ENCODE measurements at regions not wholly inside any gene's neighbourhood (a gene's known extent, or its start where the extent isn't known, plus 50 kb on each side); places are given as distances from the start of the nearest gene placed in this dataset.
A peak's percentile ranks its signal among the peaks of the same experiment; 100 is the strongest.

DNA sequence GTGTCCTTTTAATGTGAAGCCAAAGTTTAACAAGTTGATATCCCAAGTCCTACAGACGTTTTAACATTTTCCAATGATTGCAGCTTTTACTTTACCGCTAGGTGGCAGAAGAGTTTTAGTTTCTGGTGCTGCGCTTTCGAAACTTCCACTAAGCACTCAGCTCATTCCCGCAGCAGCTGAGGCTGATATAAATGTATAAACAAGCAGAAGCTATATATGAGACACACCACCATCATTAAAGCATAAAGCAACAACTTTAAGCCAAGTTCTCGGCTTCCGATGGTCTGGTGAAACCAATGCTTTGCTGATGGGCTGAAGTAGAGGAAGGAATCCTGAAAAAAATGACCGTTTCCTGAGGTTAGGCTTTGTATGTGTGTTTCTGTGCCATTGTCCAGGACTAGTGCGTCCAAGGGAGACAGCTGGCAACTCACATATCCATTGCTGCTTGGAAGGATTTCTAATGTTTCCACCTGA, 753.9 kb downstream of the OLFM4 start:
- H3K27me3 ChIP-seq (ENCODE audit: control insufficient read depth, low read length) = no peaks in the 10 kb centered on the region
- no peaks in the 10 kb centered on the region for H3K9me2 ChIP-seq (replicated peaks; ENCODE audit: control insufficient read depth, low read length)
- no peaks in the 10 kb centered on the region for H3F3A ChIP-seq (ENCODE audit: control insufficient read depth, insufficient read depth)
- no peak overlapping the region for H3K4me2 ChIP-seq (ENCODE audit: low read length)
- H3K36me3 ChIP-seq (ENCODE audit: control insufficient read depth, low read length) = no peaks in the 10 kb centered on the region
- H3K4me1 ChIP-seq (ENCODE audit: control insufficient read depth, low read length) = no peaks in the 10 kb centered on the region
- no peak overlapping the region for H3K4me3 ChIP-seq (ENCODE audit: low read length)
- H3K9me3 ChIP-seq (ENCODE audit: control insufficient read depth, insufficient read depth, low read length) = no peaks in the 10 kb centered on the region
- H3K27ac ChIP-seq (ENCODE audit: low read depth, low read length) = no peak overlapping the region
- H4K20me1 ChIP-seq (ENCODE audit: control insufficient read depth, insufficient read depth, low read depth, low read length) = no peaks in the 10 kb centered on the region
- TF ChIP-seq, protein P1, sequence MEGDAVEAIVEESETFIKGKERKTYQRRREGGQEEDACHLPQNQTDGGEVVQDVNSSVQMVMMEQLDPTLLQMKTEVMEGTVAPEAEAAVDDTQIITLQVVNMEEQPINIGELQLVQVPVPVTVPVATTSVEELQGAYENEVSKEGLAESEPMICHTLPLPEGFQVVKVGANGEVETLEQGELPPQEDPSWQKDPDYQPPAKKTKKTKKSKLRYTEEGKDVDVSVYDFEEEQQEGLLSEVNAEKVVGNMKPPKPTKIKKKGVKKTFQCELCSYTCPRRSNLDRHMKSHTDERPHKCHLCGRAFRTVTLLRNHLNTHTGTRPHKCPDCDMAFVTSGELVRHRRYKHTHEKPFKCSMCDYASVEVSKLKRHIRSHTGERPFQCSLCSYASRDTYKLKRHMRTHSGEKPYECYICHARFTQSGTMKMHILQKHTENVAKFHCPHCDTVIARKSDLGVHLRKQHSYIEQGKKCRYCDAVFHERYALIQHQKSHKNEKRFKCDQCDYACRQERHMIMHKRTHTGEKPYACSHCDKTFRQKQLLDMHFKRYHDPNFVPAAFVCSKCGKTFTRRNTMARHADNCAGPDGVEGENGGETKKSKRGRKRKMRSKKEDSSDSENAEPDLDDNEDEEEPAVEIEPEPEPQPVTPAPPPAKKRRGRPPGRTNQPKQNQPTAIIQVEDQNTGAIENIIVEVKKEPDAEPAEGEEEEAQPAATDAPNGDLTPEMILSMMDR (IDR thresholded peaks at IDR 0.05; ENCODE audit: low read depth, low read length, poor library complexity, severe bottlenecking) = peak; percentile 76
- no peak for TF ChIP-seq EZH2phosphoT487 (IDR thresholded peaks at IDR 0.05; ENCODE audit: borderline replicate concordance, low read length)
- no peaks in the 10 kb centered on the region for H3K79me2 ChIP-seq (ENCODE audit: control insufficient read depth, low read length)

DNA sequence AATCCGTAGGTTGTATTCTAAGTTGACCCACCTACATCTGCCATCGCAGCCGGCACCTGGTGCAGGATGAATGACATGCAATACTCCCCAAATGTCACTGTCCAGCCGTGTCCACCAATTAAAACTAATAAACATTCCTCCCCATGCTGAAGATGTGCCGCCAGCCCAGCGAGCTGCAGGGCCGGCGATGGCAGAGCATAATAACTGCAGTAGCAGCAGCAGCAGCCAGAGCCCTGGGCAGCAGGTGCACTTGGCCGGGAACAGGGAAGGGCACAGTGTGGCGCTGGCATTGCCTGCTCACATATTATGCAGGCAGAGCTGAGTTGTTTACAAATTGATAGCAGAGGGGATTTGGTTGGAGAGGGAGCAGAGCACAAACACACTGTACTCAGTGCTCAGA, 754.9 kb downstream of the OLFM4 start:
- TF ChIP-seq EZH2phosphoT487 (IDR thresholded peaks at IDR 0.05; ENCODE audit: borderline replicate concordance, low read length) = no peak
- TF ChIP-seq, protein P1 (IDR thresholded peaks at IDR 0.05; ENCODE audit: low read depth, low read length, poor library complexity, severe bottlenecking) = no peak
- no peaks in the 10 kb centered on the region for H3K36me3 ChIP-seq (ENCODE audit: control insufficient read depth, low read length)
- H4K20me1 ChIP-seq (ENCODE audit: control insufficient read depth, insufficient read depth, low read depth, low read length) = no peaks in the 10 kb centered on the region
- H3K27me3 ChIP-seq (ENCODE audit: control insufficient read depth, low read length) = no peaks in the 10 kb centered on the region
- no peaks in the 10 kb centered on the region for H3K9me3 ChIP-seq (ENCODE audit: control insufficient read depth, insufficient read depth, low read length)
- no peaks in the 10 kb centered on the region for H3K4me1 ChIP-seq (ENCODE audit: control insufficient read depth, low read length)
- no peak overlapping the region for H3K27ac ChIP-seq (ENCODE audit: low read depth, low read length)
- H3K9me2 ChIP-seq (replicated peaks; ENCODE audit: control insufficient read depth, low read length) = no peaks in the 10 kb centered on the region
- H3K4me2 ChIP-seq (ENCODE audit: low read length) = no peak overlapping the region
- H3K79me2 ChIP-seq (ENCODE audit: control insufficient read depth, low read length) = no peaks in the 10 kb centered on the region
- H3K4me3 ChIP-seq (ENCODE audit: low read length) = no peak overlapping the region
- H3F3A ChIP-seq (ENCODE audit: control insufficient read depth, insufficient read depth) = no peaks in the 10 kb centered on the region

DNA sequence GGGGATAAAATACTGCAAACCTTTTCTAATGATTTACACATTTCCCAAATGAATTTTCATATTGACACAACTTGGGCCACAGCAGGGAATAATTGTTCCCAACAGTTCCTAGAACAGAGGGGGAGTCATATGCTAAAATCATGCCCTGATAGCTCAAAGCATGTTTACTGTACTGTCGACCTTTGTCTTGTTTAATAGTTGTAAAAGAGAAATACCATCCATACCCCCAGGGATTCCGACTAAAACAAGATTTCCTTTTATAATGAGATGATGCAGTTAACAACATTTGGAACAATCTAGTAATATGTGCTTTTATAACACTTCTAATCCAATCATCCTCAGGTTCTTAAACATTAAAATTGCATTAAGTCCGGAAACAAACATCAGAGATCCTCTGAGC, 759.7 kb downstream of the OLFM4 start:
- Histone ChIP-seq H3K9me2 (replicated peaks; ENCODE audit: control insufficient read depth, low read length) (no peaks in the 10 kb centered on the region), H3K4me3 (ENCODE audit: low read length) (no peak overlapping the region), H3F3A (ENCODE audit: control insufficient read depth, insufficient read depth) (no peaks in the 10 kb centered on the region), H3K4me1 (ENCODE audit: control insufficient read depth, low read length) (no peaks in the 10 kb centered on the region), H3K27ac (ENCODE audit: low read depth, low read length) (no peak overlapping the region), H3K4me2 (ENCODE audit: low read length) (no peak overlapping the region), H3K27me3 (ENCODE audit: control insufficient read depth, low read length) (no peaks in the 10 kb centered on the region), H4K20me1 (ENCODE audit: control insufficient read depth, insufficient read depth, low read depth, low read length) (no peaks in the 10 kb centered on the region), H3K79me2 (ENCODE audit: control insufficient read depth, low read length) (no peaks in the 10 kb centered on the region), H3K9me3 (ENCODE audit: control insufficient read depth, insufficient read depth, low read length) (no peaks in the 10 kb centered on the region), H3K36me3 (ENCODE audit: control insufficient read depth, low read length) (no peaks in the 10 kb centered on the region)
- TF ChIP-seq, protein P1 (IDR thresholded peaks at IDR 0.05; ENCODE audit: low read depth, low read length, poor library complexity, severe bottlenecking) = no peak
- TF ChIP-seq EZH2phosphoT487 (IDR thresholded peaks at IDR 0.05; ENCODE audit: borderline replicate concordance, low read length) = no peak
